HG02642 (cell line): ENCODE measurements at regions not wholly inside any gene's neighbourhood (a gene's known extent, or its start where the extent isn't known, plus 50 kb on each side); places are given as distances from the start of the nearest gene placed in this dataset.

ENCODE experiments used
- ATAC-seq: cut with Tn5 transposase; IDR thresholded peaks from one replicate; pipeline ENCODE4 v1.9.1; 2021; ENCODE audit warnings: mild to moderate bottlenecking; ENCODE audit not compliant: unreplicated experiment, poor library complexity

- ATAC-seq = no peak
These were observed 324.1 kb upstream of the ALCAM start for GRCh38 chr3:105042586-105042985.

DNA sequence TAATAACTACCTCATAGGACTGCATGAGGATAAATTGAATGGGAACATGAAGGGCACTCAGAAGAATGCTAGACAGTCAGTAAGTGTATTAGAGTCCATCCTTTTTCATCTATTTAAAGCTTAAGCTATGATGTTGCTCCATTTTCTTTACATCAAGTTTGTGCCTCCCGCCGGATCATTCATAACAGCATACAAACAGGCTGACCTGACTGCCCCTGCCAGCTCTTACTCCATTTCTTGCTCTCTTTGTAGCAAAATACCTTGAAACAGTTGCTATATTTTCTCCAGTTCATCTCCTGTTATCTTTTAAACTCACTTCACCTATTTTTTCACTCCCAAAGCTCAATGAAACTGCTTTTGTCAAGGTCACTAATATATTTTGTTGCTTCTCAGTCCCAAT, 315.6 kb upstream of the ALCAM start:
- ATAC-seq = no peak

- ATAC-seq = no peak
These were observed 314.7 kb upstream of the ALCAM start for GRCh38 chr3:105051972-105052371.

DNA sequence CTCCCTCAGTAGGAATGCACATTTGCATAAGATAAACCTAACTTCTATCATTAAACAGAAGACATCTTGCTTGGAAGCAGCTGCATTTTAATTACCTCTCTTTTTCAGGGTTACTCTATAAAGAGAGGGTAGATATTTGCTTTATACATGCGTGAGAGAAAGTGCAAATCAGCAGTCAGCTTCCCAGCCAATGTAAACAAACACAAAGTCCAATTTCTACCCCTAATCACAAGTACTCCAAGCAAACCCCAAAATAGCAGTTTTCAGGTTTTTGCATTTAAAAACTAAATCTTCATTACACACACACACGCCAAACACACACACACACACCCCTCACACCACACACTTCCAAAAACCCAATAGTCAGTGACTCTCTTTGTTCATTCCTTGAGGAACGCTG, 303.9 kb upstream of the ALCAM start:
- no peak for ATAC-seq

DNA sequence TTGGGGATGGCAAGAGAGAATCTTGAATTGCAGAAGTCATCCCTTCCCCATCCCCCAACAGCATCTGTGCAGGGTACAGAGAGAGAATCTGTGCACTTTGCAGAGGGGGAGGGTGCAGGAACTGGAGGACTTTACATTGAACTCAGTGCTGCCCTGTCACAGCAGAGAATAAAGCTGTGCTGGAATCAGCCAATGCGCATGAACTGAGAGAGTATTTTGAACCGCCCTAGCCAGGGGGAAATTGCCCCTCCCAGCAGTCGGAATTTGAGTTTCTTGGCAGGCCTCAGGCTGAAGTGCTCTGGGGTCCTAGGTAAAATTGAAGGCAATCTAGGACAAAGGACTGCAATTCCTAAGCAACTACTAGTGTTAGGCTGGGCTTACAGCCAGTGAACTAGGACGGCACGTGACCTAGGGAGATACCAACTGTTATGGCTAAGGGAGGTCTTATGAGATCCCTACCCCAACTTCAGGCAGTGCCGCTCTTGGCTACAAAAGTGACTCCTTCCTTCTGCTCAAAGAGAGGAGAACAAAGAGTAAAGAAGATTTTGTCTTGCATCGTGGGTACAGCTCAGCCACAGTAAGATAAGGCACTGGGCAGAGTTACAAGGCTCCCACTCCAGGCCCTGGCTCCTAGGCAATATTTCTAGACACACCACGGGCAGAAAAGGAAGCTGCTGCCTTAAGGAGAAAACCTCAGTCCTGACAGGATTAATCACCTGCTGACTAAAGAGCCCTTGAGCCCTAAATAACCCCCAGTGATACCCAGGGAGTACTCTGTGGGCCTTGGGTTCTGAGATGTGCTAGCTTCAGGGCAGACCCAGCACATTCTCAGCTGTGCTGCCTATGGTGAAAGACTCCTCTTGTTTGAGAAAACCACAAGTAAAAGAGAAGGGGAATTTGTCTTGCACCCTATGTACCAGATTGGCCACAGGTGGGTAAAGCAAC, 300.5 kb upstream of the ALCAM start:
- no peak for ATAC-seq

- ATAC-seq = no peak
These were observed 299.3 kb upstream of the ALCAM start for GRCh38 chr3:105067361-105067760.

- ATAC-seq = no peak
These were observed 289.5 kb upstream of the ALCAM start for GRCh38 chr3:105077060-105077822.

- no peak for ATAC-seq
These were observed 282.8 kb upstream of the ALCAM start for GRCh38 chr3:105083945-105084344.

DNA sequence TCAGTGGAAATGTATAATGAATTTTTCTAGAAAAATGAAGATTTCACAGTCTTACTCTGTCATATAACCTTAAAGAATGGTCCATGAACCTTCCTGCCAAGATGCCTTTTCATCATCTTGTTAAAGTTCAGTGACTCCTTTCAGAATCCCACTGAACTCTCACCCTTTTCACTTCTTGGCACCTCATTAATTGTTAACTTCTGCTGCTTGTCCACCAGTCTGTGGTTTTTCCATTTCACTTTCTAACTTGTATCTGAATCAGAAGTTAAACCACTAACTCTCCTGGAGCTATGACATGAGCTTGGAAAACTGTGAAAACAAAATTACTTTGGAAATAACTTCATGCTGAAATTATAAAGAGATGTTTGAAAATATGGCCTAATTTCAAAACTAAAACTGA, 281.2 kb upstream of the ALCAM start:
- ATAC-seq = no peak

GRCh38 chr3:105093371-105094252, 273.1 kb upstream of the ALCAM start:
- no peak for ATAC-seq

DNA sequence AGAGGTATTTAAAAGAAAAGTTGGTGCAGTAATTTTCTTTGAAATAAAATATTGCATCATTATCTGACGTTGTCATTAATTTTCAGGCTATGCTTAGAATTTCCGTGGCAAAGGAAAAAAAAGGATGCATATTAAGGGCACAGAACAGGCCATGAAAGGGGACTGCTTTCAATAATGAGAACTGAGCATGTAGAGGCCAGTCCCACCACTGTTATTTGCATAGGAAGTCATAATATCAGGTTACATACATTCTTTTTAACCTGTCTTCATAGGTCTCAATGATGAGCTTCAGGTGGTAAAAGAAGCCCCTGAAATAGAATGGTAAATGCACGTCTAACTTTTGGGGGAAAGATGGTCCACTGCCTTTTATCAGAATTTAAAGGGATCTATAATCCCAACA, 272.1 kb upstream of the ALCAM start:
- ATAC-seq = no peak

GRCh38 chr3:105096071-105096470, 270.6 kb upstream of the ALCAM start:
- no peak for ATAC-seq

- no peak for ATAC-seq
These were observed 265.1 kb upstream of the ALCAM start for GRCh38 chr3:105101603-105102002.

DNA sequence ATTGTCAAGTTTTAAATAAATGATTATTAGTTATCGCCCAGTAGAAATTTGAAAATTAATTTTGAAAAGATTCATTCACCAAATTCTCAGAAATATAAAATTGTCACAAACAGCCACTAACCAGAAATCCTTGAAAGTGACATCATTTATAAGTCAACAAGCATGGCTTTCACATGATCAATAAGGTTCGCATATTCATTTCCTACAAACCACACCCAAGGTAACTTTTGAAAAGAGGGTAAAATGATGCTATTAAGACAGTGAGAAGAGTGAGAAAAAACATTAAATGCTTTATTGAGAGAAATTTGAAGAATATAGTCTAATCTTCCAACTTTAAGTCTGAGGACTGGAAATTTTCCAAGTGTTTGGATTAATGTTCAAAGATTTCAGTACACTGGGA, 263.6 kb upstream of the ALCAM start:
- no peak for ATAC-seq

DNA sequence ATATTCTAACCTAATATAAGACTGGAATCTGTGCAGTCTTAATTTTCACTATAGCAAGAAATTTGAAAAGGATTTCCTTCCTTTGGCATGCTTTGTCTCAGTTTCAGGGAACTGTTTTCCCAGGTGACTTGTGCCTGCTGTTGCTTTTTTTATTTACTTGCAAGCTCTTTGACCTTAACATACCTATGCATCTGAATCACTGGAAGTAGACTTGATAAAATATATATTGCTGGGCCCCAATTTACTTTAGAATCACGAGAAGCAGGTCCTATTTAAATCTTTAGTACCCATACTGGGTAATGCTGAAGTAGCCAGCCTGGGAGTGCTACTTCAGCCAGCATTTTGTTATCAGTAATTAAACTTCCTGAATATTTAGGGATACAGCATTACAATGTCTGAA, 257.9 kb upstream of the ALCAM start:
- ATAC-seq = no peak

- ATAC-seq = no peak
These were observed 247.8 kb upstream of the ALCAM start for GRCh38 chr3:105118905-105119304.

DNA sequence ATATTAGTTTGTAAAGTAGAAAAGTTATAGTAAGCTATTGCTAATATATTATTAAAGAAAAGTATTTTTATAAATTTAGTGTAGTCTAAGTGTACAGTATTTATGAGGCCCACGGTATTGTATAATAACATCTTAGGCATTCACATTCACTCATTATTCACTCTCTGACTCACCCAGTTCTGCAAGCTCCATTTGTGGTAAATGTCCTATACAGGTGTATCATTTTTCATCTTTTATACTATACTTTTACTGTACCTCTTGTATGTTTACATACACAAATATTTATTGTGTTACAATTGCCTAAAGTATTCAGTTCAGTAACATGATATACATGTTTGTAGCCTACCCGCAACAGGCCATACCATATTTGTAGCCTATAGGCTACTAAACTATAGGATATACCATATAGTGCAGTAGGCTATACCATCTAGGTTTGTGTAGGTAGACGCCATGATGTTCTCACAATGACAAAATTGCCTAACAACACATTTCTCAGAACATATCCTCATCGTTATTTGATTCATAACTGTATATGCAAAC, 246.8 kb upstream of the ALCAM start:
- ATAC-seq = no peak

- no peak for ATAC-seq
These were observed 235.8 kb upstream of the ALCAM start for GRCh38 chr3:105130911-105131310.

- ATAC-seq = no peak
These were observed 228.8 kb upstream of the ALCAM start for GRCh38 chr3:105137911-105138310.

DNA sequence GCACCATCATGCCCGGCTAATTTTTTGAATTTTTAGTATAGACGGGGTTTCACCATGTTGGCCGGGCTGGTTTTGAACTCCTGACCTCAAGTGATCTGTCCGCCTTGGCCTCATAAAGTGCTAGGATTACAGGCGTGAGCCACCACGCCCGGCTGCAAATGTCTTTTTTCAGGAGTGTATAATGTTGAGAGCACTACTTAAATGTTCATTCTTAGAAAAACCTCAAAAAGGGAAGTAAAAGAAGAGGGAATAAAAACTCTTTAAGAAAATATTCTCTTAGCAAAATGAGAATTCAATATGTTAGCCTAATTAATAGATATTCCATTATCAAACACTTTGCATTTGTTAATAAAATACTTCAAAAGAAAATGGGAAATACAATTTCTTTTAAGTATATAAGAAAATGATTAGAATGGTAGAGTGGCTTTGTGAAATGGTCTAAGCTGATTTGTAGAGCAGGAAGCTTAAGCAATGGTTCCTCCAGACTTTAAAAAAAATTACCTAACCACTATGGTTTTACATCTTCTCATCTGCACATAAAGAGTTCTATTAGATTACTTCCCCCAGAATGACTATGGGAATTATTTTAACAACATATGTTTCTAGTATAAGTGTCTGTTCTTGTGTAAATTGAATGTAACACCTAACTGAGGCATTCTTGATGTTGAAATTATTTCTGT, 226.7 kb upstream of the ALCAM start:
- ATAC-seq = no peak
